PC-3 (cell line): ENCODE measurements at regions not wholly inside any gene's neighbourhood (a gene's known extent, or its start where the extent isn't known, plus 50 kb on each side); places are given as distances from the start of the nearest gene placed in this dataset.
A peak's percentile ranks its signal among the peaks of the same experiment; 100 is the strongest.

Experiments
- ATAC-seq: fragments of 200-7000 bp; cut with Tn5 transposase; 2 replicates; pipeline ENCODE4 v1.9.1; 2020; ENCODE audit warnings: mild to moderate bottlenecking, moderate library complexity
- BruUV-seq: library from RNA; stranded (reverse); fragments of 400-500 nt; replicated peaks from 2 replicates; lab custom pipeline; 2021; lab: Mats Ljungman, UMichigan
- CTCF ChIA-PET: fragments of 300-600 bp; sonication (Branson Sonifier 250); formaldehyde crosslinking; loops from one replicate; lab custom pipeline; 2022; ENCODE audit warnings: antibody characterized with exemption; lab: Charles Lee
- POLR2A ChIA-PET: fragments of 300-600 bp; sonication (Branson Sonifier 250); formaldehyde crosslinking; loops from one replicate; lab custom pipeline; 2022; ENCODE audit warnings: antibody characterized with exemption; ENCODE audit not compliant: unreplicated experiment; lab: Charles Lee
- DNase-seq: peaks from one replicate; pipeline ENCODE4 v3.0.0-alpha.2; 2015
- H2AFZ ChIP-seq: fragments of 300-600 bp; sonication (generic); 2 replicates; pipeline ENCODE4 v1.6.0; 2016; ENCODE audit warnings: antibody characterized with exemption, low read length
- H3F3A ChIP-seq: fragments of 300-600 bp; sonication (generic); one replicate; pipeline ENCODE4 v1.6.0; 2017; ENCODE audit warnings: antibody characterized with exemption, low read length, control low read depth, mild to moderate bottlenecking; ENCODE audit not compliant: unreplicated experiment
- H3K27ac ChIP-seq: fragments of 300-600 bp; sonication (generic); 2 replicates; pipeline ENCODE4 v1.5.1; 2016; ENCODE audit warnings: mild to moderate bottlenecking, low read length
- H3K27me3 ChIP-seq: fragments of 300-600 bp; sonication (generic); 2 replicates; pipeline ENCODE4 v1.6.1; 2016; ENCODE audit warnings: low read length, mixed read lengths
- H3K36me3 ChIP-seq: fragments of 300-600 bp; sonication (generic); 2 replicates; pipeline ENCODE4 v1.6.1; 2016; ENCODE audit warnings: low read depth, mixed run types, low read length, mixed read lengths
- H3K4me1 ChIP-seq: fragments of 300-600 bp; sonication (generic); 2 replicates; pipeline ENCODE4 v1.5.1; 2016; ENCODE audit warnings: low read length; ENCODE audit not compliant: insufficient read depth
- H3K4me2 ChIP-seq: fragments of 300-600 bp; sonication (generic); 2 replicates; pipeline ENCODE4 v1.6.0; 2016; ENCODE audit warnings: low read length
- H3K4me3 ChIP-seq: fragments of 300-600 bp; sonication (generic); 2 replicates; pipeline ENCODE4 v1.5.1; 2016; ENCODE audit warnings: mild to moderate bottlenecking, low read length, mixed read lengths
- H3K79me2 ChIP-seq: fragments of 300-600 bp; sonication (generic); 2 replicates; pipeline ENCODE4 v1.6.1; 2017; ENCODE audit warnings: low read length, mixed read lengths
- H3K9ac ChIP-seq: fragments of 300-600 bp; sonication (generic); 2 replicates; pipeline ENCODE4 v1.6.0; 2016; ENCODE audit warnings: mild to moderate bottlenecking, low read length
- H3K9me2 ChIP-seq: fragments of 300-600 bp; sonication (generic); replicated peaks from 2 replicates; pipeline ENCODE4 v1.6.1; 2016; ENCODE audit warnings: mixed run types, low read length, mixed read lengths
- H3K9me3 ChIP-seq: fragments of 300-600 bp; sonication (generic); 2 replicates; pipeline ENCODE4 v1.6.1; 2016; ENCODE audit warnings: low read length, mixed read lengths
- H4K20me1 ChIP-seq: fragments of 300-600 bp; sonication (generic); 2 replicates; pipeline ENCODE4 v1.6.1; 2016; ENCODE audit warnings: low read length, mixed read lengths
- CTCF ChIP-seq: fragments of 300-600 bp; sonication (generic); conservative IDR thresholded peaks from 2 replicates; pipeline ENCODE4 v1.5.1; 2017; ENCODE audit warnings: antibody characterized with exemption, low read depth, mild to moderate bottlenecking, low read length
- EZH2 ChIP-seq: fragments of 300-600 bp; sonication (generic); IDR thresholded peaks from one replicate; pipeline ENCODE4 v1.6.1; 2017; ENCODE audit warnings: antibody characterized with exemption, mild to moderate bottlenecking, low read length; ENCODE audit not compliant: unreplicated experiment
- EZH2phosphoT487 ChIP-seq: fragments of 300-600 bp; sonication (generic); IDR thresholded peaks from 2 replicates; pipeline ENCODE4 v1.6.1; 2018; ENCODE audit warnings: mild to moderate bottlenecking, antibody characterized with exemption, low read length, borderline replicate concordance
- intact Hi-C: fragments of 100-400 bp; cut with micrococcal nuclease; formaldehyde crosslinking; loops from 2 replicates; pipeline ENCODE4 v1.9.0; 2023

- POLR2A ChIA-PET = no interaction called here
- no peak for ATAC-seq
Observed at GRCh38 chr12:89787763-89788162, 79.1 kb upstream of the ATP2B1 start.

GRCh38 chr12:89786177-89786810 is 77.7 kb upstream of the ATP2B1 start:
- no peaks in the 10 kb centered on the region for H4K20me1 ChIP-seq
- BruUV-seq = no TSS peak
- no peak for ATAC-seq
- H3K79me2 ChIP-seq = no peaks in the 10 kb centered on the region
- peaks cover 4% of the 10 kb centered on the region; the same call in 1 of the 2 replicates for H3K36me3 ChIP-seq
- no peaks in the 10 kb centered on the region for H3K9me2 ChIP-seq
- H3K27ac ChIP-seq = no peak overlapping the region
- TF ChIP-seq EZH2 (no peak), EZH2phosphoT487 (no peak), CTCF (no peak)
- H3K9me3 ChIP-seq = 0 out of 2 replicates have a peak, but pooled peaks cover 12% of the 10 kb centered on the region
- no peak overlapping the region for H3K9ac ChIP-seq
- CTCF ChIA-PET = no interaction called here
- POLR2A ChIA-PET = no interaction called here
- H2AFZ ChIP-seq = no peak overlapping the region
- H3K4me2 ChIP-seq = no peak overlapping the region
- DNase-seq = no peak
- intact Hi-C loops = no loop called here
- H3F3A ChIP-seq = no peaks in the 10 kb centered on the region
- H3K4me3 ChIP-seq = no peak overlapping the region
- no peaks in the 10 kb centered on the region for H3K27me3 ChIP-seq
- peaks cover 17% of the 10 kb centered on the region for H3K4me1 ChIP-seq

More at GRCh38 chr12:89787763-89788162, 79.1 kb upstream of the ATP2B1 start:
- H3F3A ChIP-seq = no peaks in the 10 kb centered on the region
- no peaks in the 10 kb centered on the region for H3K79me2 ChIP-seq
- CTCF ChIA-PET = no interaction called here
- 0 out of 2 replicates have a peak, but pooled peaks cover 12% of the 10 kb centered on the region for H3K9me3 ChIP-seq
- no TSS peak for BruUV-seq
- no peak overlapping the region for H2AFZ ChIP-seq
- intact Hi-C loops = no loop called here
- DNase-seq = no peak
- no peak overlapping the region for H3K9ac ChIP-seq
- peaks cover 7% of the 10 kb centered on the region for H3K4me1 ChIP-seq
- H3K27ac ChIP-seq = no peak overlapping the region
- H3K4me3 ChIP-seq = no peak overlapping the region
- peaks cover 4% of the 10 kb centered on the region; the same call in 1 of the 2 replicates for H3K36me3 ChIP-seq
- H3K4me2 ChIP-seq = no peak overlapping the region
- no peaks in the 10 kb centered on the region for H3K27me3 ChIP-seq
- no peak for TF ChIP-seq EZH2phosphoT487
- no peak for TF ChIP-seq CTCF
- no peak for TF ChIP-seq EZH2
- no peaks in the 10 kb centered on the region for H3K9me2 ChIP-seq
- no peaks in the 10 kb centered on the region for H4K20me1 ChIP-seq

GRCh38 chr12:89783359-89784060 is 74.9 kb upstream of the ATP2B1 start:
- Histone ChIP-seq H3K9me2 (no peaks in the 10 kb centered on the region), H3K9me3 (0 out of 2 replicates have a peak, but pooled peaks cover 12% of the 10 kb centered on the region), H3K27ac (peak overlapping the region; percentile 21; the same call in 1 of the 2 replicates), H3K4me1 (peaks cover 32% of the 10 kb centered on the region), H3K36me3 (peaks cover 4% of the 10 kb centered on the region; the same call in 1 of the 2 replicates), H2AFZ (no peak overlapping the region), H3F3A (no peaks in the 10 kb centered on the region), H3K9ac (no peak overlapping the region), H4K20me1 (no peaks in the 10 kb centered on the region), H3K4me3 (no peak overlapping the region), H3K4me2 (no peak overlapping the region), H3K27me3 (no peaks in the 10 kb centered on the region), H3K79me2 (no peaks in the 10 kb centered on the region)
- intact Hi-C loops = no loop called here
- BruUV-seq = no TSS peak
- POLR2A ChIA-PET = no interaction called here
- no peak for TF ChIP-seq CTCF
- TF ChIP-seq EZH2phosphoT487 = no peak
- TF ChIP-seq EZH2 = no peak
- CTCF ChIA-PET = interaction anchor here (1.1 kb wide), 1 partner anchor 164 kb away, joined by 3 read pairs; no protein-coding TSS in a partner anchor
- DNase-seq (peak; percentile 14), ATAC-seq (peak; percentile 54)
